ENCODE measurements at regions not wholly inside any gene's neighbourhood (a gene's known extent, or its start where the extent isn't known, plus 50 kb on each side); places are given as distances from the start of the nearest gene placed in this dataset.

- no peak overlapping the region for H3K27ac ChIP-seq (ENCODE audit: control insufficient read depth, insufficient read depth)
- DNase-seq (ENCODE audit: low read depth, low spot score) (no peak), ATAC-seq (no peak), FAIRE-seq (no peak)
- H3K4me1 ChIP-seq (ENCODE audit: control insufficient read depth, insufficient read depth, low read length), result no peaks in the 10 kb centered on the region
- H3K9me3 ChIP-seq (replicated peaks; ENCODE audit: control insufficient read depth, insufficient read depth, low read length), result no peaks in the 10 kb centered on the region
- 85% methylated on average over 2 of the region's 2 CpGs for WGBS (ENCODE audit: insufficient coverage, insufficient replicate concordance, low lambda C conversion rate, missing lambda C conversion rate)
- no peak overlapping the region for H3K4me2 ChIP-seq (ENCODE audit: control insufficient read depth, insufficient read depth)
- intact Hi-C loops (cut with micrococcal nuclease; ENCODE audit: unreplicated experiment), result no loop called here
- CTCF ChIA-PET, result interaction anchor here (1.0 kb wide), 1 partner anchor 10 kb away, joined by 4 read pairs; no protein-coding TSS in a partner anchor
- BruUV-seq (replicated peaks), result no TSS peak
- in situ Hi-C loops (cut with MboI), result no loop called here
- POLR2A ChIA-PET, result no interaction called here
- RAD21 ChIA-PET (ENCODE audit: unreplicated experiment), result no interaction called here
- H3K27me3 ChIP-seq (replicated peaks in 1 of 2; ENCODE audit: control insufficient read depth in 2 of 2, insufficient read depth in 2 of 2, low read length in 1 of 2), result no peaks in the 10 kb centered on the region
- H3K79me2 ChIP-seq (ENCODE audit: control insufficient read depth, insufficient read depth, low read length), result no peaks in the 10 kb centered on the region
- no peak overlapping the region for H2AFZ ChIP-seq (ENCODE audit: control insufficient read depth, low read depth, low read length)
- H3K36me3 ChIP-seq (ENCODE audit: control insufficient read depth in 2 of 2, insufficient read depth in 2 of 2, low read length in 1 of 2), result no peaks in the 10 kb centered on the region
- SMC1A ChIA-PET (ENCODE audit: uncharacterized antibody, unreplicated experiment), result no interaction called here
- H4K20me1 ChIP-seq (ENCODE audit: control insufficient read depth, insufficient read depth), result no peaks in the 10 kb centered on the region
- H3K9ac ChIP-seq (ENCODE audit: control insufficient read depth, insufficient read depth, low read length), result no peak overlapping the region
- no peak overlapping the region for H3K4me3 ChIP-seq
- no peak for TF ChIP-seq NKRF (conservative IDR thresholded peaks at IDR 0.05)
- TF ChIP-seq HCFC1 (IDR thresholded peaks at IDR 0.05; ENCODE audit: low read length), result no peak
- TF ChIP-seq POLR2AphosphoS2 (IDR thresholded peaks at IDR 0.05; ENCODE audit: low read depth, low read length), result no peak
- no peak for TF ChIP-seq IRF5 (IDR thresholded peaks at IDR 0.05; ENCODE audit: borderline replicate concordance)
- no peak for TF ChIP-seq ETV6 (conservative IDR thresholded peaks at IDR 0.05 in 1 of 2, IDR thresholded peaks at IDR 0.05 in 1 of 2; ENCODE audit: borderline replicate concordance in 1 of 2, low read depth in 1 of 2)
- TF ChIP-seq MEF2A (IDR thresholded peaks at IDR 0.05; ENCODE audit: insufficient read depth, low read depth, low read length), result no peak
- no peak for TF ChIP-seq BCL11A (IDR thresholded peaks at IDR 0.05; ENCODE audit: low read depth, low read length)
- TF ChIP-seq SREBF1 (IDR thresholded peaks at IDR 0.05; ENCODE audit: low read length), result no peak
- no peak for TF ChIP-seq HDGF (IDR thresholded peaks at IDR 0.05)
- TF ChIP-seq PML (IDR thresholded peaks at IDR 0.05; ENCODE audit: low read length), result no peak
- TF ChIP-seq USF2 (IDR thresholded peaks at IDR 0.05; ENCODE audit: borderline replicate concordance, low read depth, low read length), result no peak
- no peak for TF ChIP-seq RB1 (IDR thresholded peaks at IDR 0.05; ENCODE audit: borderline replicate concordance)
- TF ChIP-seq ZBTB4 (CRISPR knock-in tag; IDR thresholded peaks at IDR 0.05), result no peak
- TF ChIP-seq HDAC2 (IDR thresholded peaks at IDR 0.05), result no peak
- no peak for TF ChIP-seq USF1 (IDR thresholded peaks at IDR 0.05; ENCODE audit: borderline replicate concordance, extremely low read length, insufficient read depth, low read depth, low read length)
- no peak for TF ChIP-seq SUPT20H (IDR thresholded peaks at IDR 0.05; ENCODE audit: borderline replicate concordance, control insufficient read depth, low read depth, low read length)
Observed at GRCh38 chr11:109667719-109668118, 245.7 kb downstream of the C11orf87 start.
